Anterior cingulate cortex (tissue), 58 donors: ENCODE measurements at regions not wholly inside any gene's neighbourhood (a gene's known extent, or its start where the extent isn't known, plus 50 kb on each side); places are given as distances from the start of the nearest gene placed in this dataset.

Source experiments
- DNase-seq, 58 donors: peaks; one replicate each; lab custom pipeline; 2025; lab: John Stamatoyannopoulos, UW

GRCh38 chr6:164520916-164521315 is 788.5 kb downstream of the C6orf118 start:
- DNase-seq, result no peak

GRCh38 chr6:164507206-164507940 is 802.0 kb downstream of the C6orf118 start:
- DNase-seq, result no peak

GRCh38 chr6:164505425-164505824 is 804.0 kb downstream of the C6orf118 start:
- DNase-seq, result no peak

GRCh38 chr6:164502833-164503232 is 806.6 kb downstream of the C6orf118 start:
- no peak for DNase-seq

- DNase-seq, result no peak
Measured at GRCh38 chr6:164495882-164496495, 813.4 kb downstream of the C6orf118 start.

GRCh38 chr6:164478426-164478825 is 831.0 kb downstream of the C6orf118 start:
- DNase-seq, result no peak

GRCh38 chr6:164477790-164478189 is 831.6 kb downstream of the C6orf118 start:
- DNase-seq, result no peak

- DNase-seq, result no peak
Measured at GRCh38 chr6:164477101-164477500, 832.3 kb downstream of the C6orf118 start.

- DNase-seq, result no peak
Measured at GRCh38 chr6:164469276-164469949, 840.0 kb downstream of the C6orf118 start.

GRCh38 chr6:164455835-164456234 is 853.6 kb downstream of the C6orf118 start:
- DNase-seq, result no peak

- no peak for DNase-seq
Measured at GRCh38 chr6:164453835-164454234, 855.6 kb downstream of the C6orf118 start.

GRCh38 chr6:164442572-164442971 is 866.8 kb downstream of the C6orf118 start:
- no peak for DNase-seq

- DNase-seq, result no peak
Measured at GRCh38 chr6:164439331-164439730, 870.1 kb downstream of the C6orf118 start.

GRCh38 chr6:164436976-164437375 is 872.4 kb downstream of the C6orf118 start:
- no peak for DNase-seq

GRCh38 chr6:164427728-164428402 is 881.5 kb downstream of the C6orf118 start:
- no peak for DNase-seq

GRCh38 chr6:164424489-164424888 is 884.9 kb downstream of the C6orf118 start:
- no peak for DNase-seq

GRCh38 chr6:164419099-164419498 is 890.3 kb downstream of the C6orf118 start:
- no peak for DNase-seq

GRCh38 chr6:164418262-164418588 is 891.2 kb downstream of the C6orf118 start:
- no peak for DNase-seq

- DNase-seq, result no peak
Measured at GRCh38 chr6:164417537-164418261, 891.7 kb downstream of the C6orf118 start.

GRCh38 chr6:164415832-164416563 is 893.4 kb downstream of the C6orf118 start:
- no peak for DNase-seq
